ENCODE measurements at regions not wholly inside any gene's neighbourhood (a gene's known extent, or its start where the extent isn't known, plus 50 kb on each side); places are given as distances from the start of the nearest gene placed in this dataset.

DNA sequence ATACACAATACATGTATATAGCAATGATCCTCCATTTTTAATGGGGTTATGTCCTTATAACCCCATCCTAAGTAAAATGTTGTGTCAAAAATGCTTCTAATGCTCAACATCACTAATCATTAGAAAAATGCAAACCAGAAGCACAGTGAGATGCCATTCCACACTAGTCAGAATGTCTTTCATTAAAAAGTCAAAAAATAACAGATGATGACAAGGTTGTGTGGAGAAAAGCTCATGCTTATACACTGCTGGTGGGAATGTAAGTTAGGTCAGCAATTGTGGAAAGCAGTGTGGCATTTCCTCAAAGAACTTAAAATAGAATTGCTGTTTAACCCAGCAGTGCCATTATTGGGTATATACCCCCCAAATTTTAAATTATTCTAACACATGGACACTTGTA, 654.9 kb upstream of the CNTNAP5 start:
- no peaks in the 10 kb centered on the region for H3K9me3 Mint-ChIP-seq
- TF ChIP-seq, protein P1, sequence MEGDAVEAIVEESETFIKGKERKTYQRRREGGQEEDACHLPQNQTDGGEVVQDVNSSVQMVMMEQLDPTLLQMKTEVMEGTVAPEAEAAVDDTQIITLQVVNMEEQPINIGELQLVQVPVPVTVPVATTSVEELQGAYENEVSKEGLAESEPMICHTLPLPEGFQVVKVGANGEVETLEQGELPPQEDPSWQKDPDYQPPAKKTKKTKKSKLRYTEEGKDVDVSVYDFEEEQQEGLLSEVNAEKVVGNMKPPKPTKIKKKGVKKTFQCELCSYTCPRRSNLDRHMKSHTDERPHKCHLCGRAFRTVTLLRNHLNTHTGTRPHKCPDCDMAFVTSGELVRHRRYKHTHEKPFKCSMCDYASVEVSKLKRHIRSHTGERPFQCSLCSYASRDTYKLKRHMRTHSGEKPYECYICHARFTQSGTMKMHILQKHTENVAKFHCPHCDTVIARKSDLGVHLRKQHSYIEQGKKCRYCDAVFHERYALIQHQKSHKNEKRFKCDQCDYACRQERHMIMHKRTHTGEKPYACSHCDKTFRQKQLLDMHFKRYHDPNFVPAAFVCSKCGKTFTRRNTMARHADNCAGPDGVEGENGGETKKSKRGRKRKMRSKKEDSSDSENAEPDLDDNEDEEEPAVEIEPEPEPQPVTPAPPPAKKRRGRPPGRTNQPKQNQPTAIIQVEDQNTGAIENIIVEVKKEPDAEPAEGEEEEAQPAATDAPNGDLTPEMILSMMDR (IDR thresholded peaks at IDR 0.05): no peak
- no peak overlapping the region for H3K4me3 Mint-ChIP-seq
- DNase-seq: no peak
- H3K27ac Mint-ChIP-seq: no peak overlapping the region
- peaks cover 4% of the 10 kb centered on the region for H3K4me1 Mint-ChIP-seq
- no peaks in the 10 kb centered on the region for H3K27me3 Mint-ChIP-seq (ENCODE audit: low read depth, poor library complexity)
- H3K36me3 Mint-ChIP-seq (ENCODE audit: low read depth): no peaks in the 10 kb centered on the region

DNA sequence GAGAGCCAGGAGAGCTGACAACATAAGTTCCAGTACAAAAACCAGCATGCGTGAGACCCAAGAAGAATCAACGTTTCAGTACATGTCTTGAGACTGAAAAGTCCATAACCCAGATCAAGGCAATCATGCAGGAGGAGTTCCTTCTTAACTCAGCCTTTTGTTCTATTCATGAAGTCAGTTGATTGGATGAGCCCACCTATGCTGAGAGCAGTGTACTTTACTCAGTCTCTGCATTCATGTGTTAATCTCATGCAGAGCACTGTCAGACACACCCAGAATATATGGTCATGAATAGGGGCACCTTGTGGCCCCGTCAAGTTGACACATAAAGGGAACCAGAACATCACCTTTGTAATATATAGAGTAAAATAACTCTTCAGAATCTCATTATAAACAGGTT, 653.6 kb upstream of the CNTNAP5 start:
- Mint-ChIP-seq H3K27ac (no peak overlapping the region), H3K4me3 (no peak overlapping the region), H3K27me3 (ENCODE audit: low read depth, poor library complexity) (no peaks in the 10 kb centered on the region), H3K9me3 (no peaks in the 10 kb centered on the region), H3K36me3 (ENCODE audit: low read depth) (no peaks in the 10 kb centered on the region), H3K4me1 (no peaks in the 10 kb centered on the region)
- TF ChIP-seq, protein P1 (IDR thresholded peaks at IDR 0.05): no peak
- no peak for DNase-seq

DNA sequence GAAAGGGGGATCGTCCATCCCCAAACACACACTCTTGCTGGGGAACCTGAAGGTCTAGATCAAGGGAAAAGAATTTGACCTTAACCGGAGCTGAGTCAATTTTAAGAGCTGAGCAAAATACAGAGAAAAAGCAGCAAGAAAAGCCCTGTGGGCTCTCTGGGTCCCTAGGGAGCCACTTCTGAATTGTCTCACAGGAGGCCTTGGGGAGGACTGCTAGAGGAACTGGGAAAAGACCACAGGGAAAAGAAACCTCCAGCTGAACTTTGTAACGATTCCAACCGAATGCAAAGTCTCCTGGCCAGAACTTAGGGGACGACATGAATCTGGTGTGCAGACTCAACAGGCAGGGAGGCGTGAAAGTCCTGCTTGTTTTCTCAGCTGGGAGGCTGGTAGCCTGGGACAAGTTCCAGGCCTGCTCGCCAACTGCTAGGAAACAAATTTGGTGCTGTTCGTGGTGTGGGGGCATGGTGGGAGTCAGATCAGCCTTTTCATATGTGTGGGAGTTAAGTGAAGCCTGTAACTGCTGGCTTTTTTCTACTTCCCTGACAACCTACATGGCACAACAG, 644.6 kb upstream of the CNTNAP5 start:
- Mint-ChIP-seq H3K36me3 (ENCODE audit: low read depth) (no peaks in the 10 kb centered on the region), H3K27me3 (ENCODE audit: low read depth, poor library complexity) (peaks cover 12% of the 10 kb centered on the region), H3K9me3 (peaks cover 12% of the 10 kb centered on the region), H3K4me1 (peaks cover 20% of the 10 kb centered on the region), H3K4me3 (no peak overlapping the region), H3K27ac (peak overlapping the region; percentile 91)
- peak; percentile 12 for DNase-seq
- TF ChIP-seq, protein P1 (IDR thresholded peaks at IDR 0.05): no peak

DNA sequence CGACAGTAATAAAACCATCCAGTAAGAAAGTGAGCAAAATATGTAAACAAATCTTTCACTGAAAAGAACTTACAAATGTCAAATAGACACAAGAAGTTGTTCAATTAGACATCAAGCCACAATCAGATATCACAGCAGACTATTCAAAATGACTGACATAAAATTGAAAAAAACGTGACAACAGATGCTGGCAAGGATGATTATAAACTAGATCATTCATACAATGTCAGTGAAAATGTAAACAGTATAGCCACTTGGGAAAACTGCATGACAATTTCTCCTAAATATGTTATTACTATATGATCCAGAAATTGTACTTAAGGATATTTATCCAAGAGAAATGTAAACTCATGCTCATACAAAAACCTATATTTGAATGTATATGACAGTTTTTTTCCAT, 609.4 kb upstream of the CNTNAP5 start:
- TF ChIP-seq, protein P1 (IDR thresholded peaks at IDR 0.05): no peak
- Mint-ChIP-seq H3K4me1 (no peaks in the 10 kb centered on the region), H3K27me3 (ENCODE audit: low read depth, poor library complexity) (no peaks in the 10 kb centered on the region), H3K36me3 (ENCODE audit: low read depth) (no peaks in the 10 kb centered on the region), H3K9me3 (no peaks in the 10 kb centered on the region), H3K4me3 (no peak overlapping the region), H3K27ac (no peak overlapping the region)
- DNase-seq: no peak

DNA sequence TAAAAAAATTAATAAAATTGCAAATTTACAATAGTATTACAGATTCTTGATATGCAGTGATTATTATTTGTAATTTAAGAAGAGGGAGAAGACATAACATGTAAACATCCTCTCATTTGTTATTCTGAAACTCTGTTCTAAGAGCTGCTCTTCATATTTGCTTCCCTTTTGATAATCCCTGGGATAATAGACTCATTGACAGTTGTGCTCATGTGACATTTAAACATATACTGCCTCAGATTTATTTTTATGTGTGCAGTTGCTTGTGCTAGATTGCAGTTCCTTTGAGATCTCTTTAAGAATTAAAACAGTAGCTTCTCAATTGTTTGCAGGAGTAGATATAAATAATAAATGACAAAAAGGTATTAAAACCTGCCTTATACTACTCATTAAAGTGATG, 605.1 kb upstream of the CNTNAP5 start:
- no peak overlapping the region for H3K27ac Mint-ChIP-seq
- TF ChIP-seq, protein P1 (IDR thresholded peaks at IDR 0.05): no peak
- H3K9me3 Mint-ChIP-seq: no peaks in the 10 kb centered on the region
- DNase-seq: no peak
- H3K27me3 Mint-ChIP-seq (ENCODE audit: low read depth, poor library complexity): no peaks in the 10 kb centered on the region
- no peak overlapping the region for H3K4me3 Mint-ChIP-seq
- H3K4me1 Mint-ChIP-seq: no peaks in the 10 kb centered on the region
- no peaks in the 10 kb centered on the region for H3K36me3 Mint-ChIP-seq (ENCODE audit: low read depth)

Measured in nephron progenitor cell (in vitro differentiated cells).